GM23338 (cell line): ENCODE measurements at regions not wholly inside any gene's neighbourhood (a gene's known extent, or its start where the extent isn't known, plus 50 kb on each side); places are given as distances from the start of the nearest gene placed in this dataset.

Experiments
- ATAC-seq: fragments of 200-7000 bp; cut with Tn5 transposase; 3 replicates; pipeline ENCODE4 v1.9.1; 2020
- DNase-seq: peaks from one replicate; pipeline ENCODE4 v3.0.0-alpha.2; 2015; ENCODE audit warnings: low spot score
- H2AFZ ChIP-seq: fragments of 200-600 bp; sonication (generic); 2 replicates; pipeline ENCODE4 v1.8.0; 2016; ENCODE audit warnings: antibody characterized with exemption, mild to moderate bottlenecking, moderate library complexity
- H3F3A ChIP-seq: fragments of 200-600 bp; sonication (generic); replicated peaks from 2 replicates; pipeline ENCODE4 v1.8.0; 2017; ENCODE audit warnings: antibody characterized with exemption, mixed run types, low read depth
- H3K27ac ChIP-seq: fragments of 200-600 bp; sonication (generic); 2 replicates; pipeline ENCODE4 v1.6.1; 2016; ENCODE audit warnings: low read depth
- H3K27me3 ChIP-seq: fragments of 200-600 bp; sonication (generic); 2 replicates; pipeline ENCODE4 v1.8.0; 2016; ENCODE audit warnings: mild to moderate bottlenecking, mixed run types, moderate library complexity; ENCODE audit not compliant: insufficient read depth
- H3K36me3 ChIP-seq: fragments of 200-600 bp; sonication (generic); 2 replicates; pipeline ENCODE4 v1.8.0; 2016; ENCODE audit warnings: mild to moderate bottlenecking; ENCODE audit not compliant: insufficient read depth
- H3K4me1 ChIP-seq: fragments of 200-600 bp; sonication (generic); 2 replicates; pipeline ENCODE4 v1.8.0; 2016; ENCODE audit warnings: mild to moderate bottlenecking, moderate library complexity; ENCODE audit not compliant: insufficient read depth
- H3K4me2 ChIP-seq: fragments of 200-600 bp; sonication (generic); 2 replicates; pipeline ENCODE4 v1.7.1; 2017; ENCODE audit warnings: mixed run types
- H3K4me3 ChIP-seq: fragments of 200-600 bp; sonication (generic); 2 replicates; pipeline ENCODE4 v1.6.1; 2016; ENCODE audit warnings: mixed run types
- H3K79me2 ChIP-seq: fragments of 200-600 bp; sonication (generic); replicated peaks from 2 replicates; pipeline ENCODE4 v1.8.0; 2017; ENCODE audit warnings: mild to moderate bottlenecking; ENCODE audit not compliant: insufficient read depth
- H3K9me2 ChIP-seq: fragments of 200-600 bp; sonication (generic); 2 replicates; pipeline ENCODE4 v1.8.0; 2017; ENCODE audit not compliant: insufficient read depth
- H4K20me1 ChIP-seq: fragments of 200-600 bp; sonication (generic); replicated peaks from 2 replicates; pipeline ENCODE4 v1.8.0; 2017; ENCODE audit warnings: mild to moderate bottlenecking; ENCODE audit not compliant: insufficient read depth
- H3K27ac Mint-ChIP-seq: 2 replicates; pipeline ENCODE4 v1.8.0; 2020; ENCODE audit warnings: inconsistent platforms, mild to moderate bottlenecking, moderate library complexity, mixed read lengths
- H3K27me3 Mint-ChIP-seq: 3 replicates; pipeline ENCODE4 v1.8.0; 2022; ENCODE audit warnings: low read depth, mild to moderate bottlenecking, moderate library complexity, mixed read lengths, inconsistent platforms; ENCODE audit not compliant: insufficient read depth, poor library complexity
- H3K36me3 Mint-ChIP-seq: 3 replicates; pipeline ENCODE4 v1.8.0; 2021; ENCODE audit warnings: low read depth, mild to moderate bottlenecking, inconsistent platforms, moderate library complexity, mixed read lengths
- H3K4me1 Mint-ChIP-seq: 3 replicates; pipeline ENCODE4 v1.8.0; 2020; ENCODE audit warnings: mild to moderate bottlenecking, inconsistent platforms, mixed read lengths
- H3K4me3 Mint-ChIP-seq: 3 replicates; pipeline ENCODE4 v1.8.0; 2021; ENCODE audit warnings: moderate library complexity, mild to moderate bottlenecking, inconsistent platforms, mixed read lengths
- H3K9me3 Mint-ChIP-seq: 3 replicates; pipeline ENCODE4 v1.8.0; 2020; ENCODE audit warnings: moderate library complexity, mild to moderate bottlenecking, inconsistent platforms, mixed read lengths
- CREB1 ChIP-seq: fragments of 250-450 bp; sonication (Bioruptor Pico); IDR thresholded peaks from 2 replicates; pipeline ENCODE4 v1.5.0; 2020; ENCODE audit warnings: low read depth, mild to moderate bottlenecking, moderate library complexity
- CTCF ChIP-seq, 2 experiments: fragments of 200-600 bp in 1 of 2; sonication (generic) in 1 of 2; conservative IDR thresholded peaks; 2 replicates each; pipeline versions ENCODE4 v1.5.1 to v1.6.1; 2016 to 2017; ENCODE audit warnings: antibody characterized with exemption in 2 of 2, low read depth in 2 of 2, mild to moderate bottlenecking in 2 of 2, moderate library complexity in 1 of 2
- ETS1 ChIP-seq: IDR thresholded peaks from 2 replicates; pipeline ENCODE4 v1.6.1; 2016; ENCODE audit warnings: antibody characterized with exemption
- EZH2 ChIP-seq: fragments of 200-600 bp; sonication (generic); IDR thresholded peaks from one replicate; pipeline ENCODE4 v1.8.0; 2017; ENCODE audit warnings: antibody characterized with exemption, mild to moderate bottlenecking, low read depth; ENCODE audit not compliant: unreplicated experiment
- EZH2phosphoT487 ChIP-seq: fragments of 200-600 bp; sonication (generic); IDR thresholded peaks from one replicate; pipeline ENCODE4 v1.8.1; 2018; ENCODE audit warnings: antibody characterized with exemption; ENCODE audit not compliant: unreplicated experiment
- JUNB ChIP-seq: IDR thresholded peaks from one replicate; pipeline ENCODE4 v1.6.1; 2016; ENCODE audit warnings: antibody characterized with exemption; ENCODE audit not compliant: unreplicated experiment
- NANOG ChIP-seq: IDR thresholded peaks from 2 replicates; pipeline ENCODE4 v1.6.1; 2016; ENCODE audit warnings: antibody characterized with exemption, borderline replicate concordance
- POLR2AphosphoS5 ChIP-seq: IDR thresholded peaks from 2 replicates; pipeline ENCODE4 v1.6.1; 2016; ENCODE audit warnings: antibody characterized with exemption, low read depth
- REST ChIP-seq: IDR thresholded peaks from one replicate; pipeline ENCODE4 v1.6.1; 2018; ENCODE audit warnings: antibody characterized with exemption; ENCODE audit not compliant: unreplicated experiment
- STAT1 ChIP-seq: IDR thresholded peaks from one replicate; pipeline ENCODE4 v1.6.1; 2016; ENCODE audit warnings: antibody characterized with exemption; ENCODE audit not compliant: unreplicated experiment
- ZNF114 ChIP-seq: fragments of 250-450 bp; sonication (Bioruptor Pico); IDR thresholded peaks from 2 replicates; pipeline ENCODE4 v1.5.0; 2020; ENCODE audit warnings: mild to moderate bottlenecking, moderate library complexity
- ZNF331 ChIP-seq: fragments of 250-450 bp; sonication (Bioruptor Pico); IDR thresholded peaks from 2 replicates; pipeline ENCODE4 v1.5.0; 2020; ENCODE audit warnings: low read depth, mild to moderate bottlenecking, moderate library complexity
- ZNF462 ChIP-seq: fragments of 250-450 bp; sonication (Bioruptor Pico); IDR thresholded peaks from 2 replicates; pipeline ENCODE4 v1.5.0; 2020; ENCODE audit warnings: mild to moderate bottlenecking, moderate library complexity

GRCh38 chr2:36006444-36006843, 349.1 kb upstream of the CRIM1 start:
- H3K4me1 Mint-ChIP-seq = no peaks in the 10 kb centered on the region
- Histone ChIP-seq H3K4me2 (no peak overlapping the region), H3K27ac (no peak overlapping the region), H2AFZ (no peak overlapping the region; the same call in 1 of the 2 replicates), H3K4me3 (no peak overlapping the region), H3K4me1 (no peaks in the 10 kb centered on the region), H3K9me2 (no peaks in the 10 kb centered on the region), H3K79me2 (no peaks in the 10 kb centered on the region), H3K27me3 (no peaks in the 10 kb centered on the region), H3K36me3 (no peaks in the 10 kb centered on the region), H4K20me1 (no peaks in the 10 kb centered on the region), H3F3A (no peaks in the 10 kb centered on the region)
- H3K4me3 Mint-ChIP-seq = no peak overlapping the region
- H3K27ac Mint-ChIP-seq = no peak overlapping the region
- H3K9me3 Mint-ChIP-seq = no peaks in the 10 kb centered on the region
- no peaks in the 10 kb centered on the region for H3K36me3 Mint-ChIP-seq
- H3K27me3 Mint-ChIP-seq = no peaks in the 10 kb centered on the region
- TF ChIP-seq EZH2phosphoT487 (no peak), ZNF331 (CRISPR knock-in tag) (no peak), ZNF114 (CRISPR knock-in tag) (no peak), CTCF (conservative IDR thresholded peaks at IDR 0.05; ENCODE audit: low read depth in 2 of 2) (no peak), NANOG (no peak), EZH2 (no peak), POLR2AphosphoS5 (no peak), ZNF462 (CRISPR knock-in tag) (no peak), CREB1 (CRISPR knock-in tag) (no peak), ETS1 (no peak), JUNB (no peak), STAT1 (no peak), REST (no peak)
- ATAC-seq (no peak), DNase-seq (peak; percentile 10)
